Astrocyte of the spinal cord (primary cell): ENCODE measurements at regions not wholly inside any gene's neighbourhood (a gene's known extent, or its start where the extent isn't known, plus 50 kb on each side); places are given as distances from the start of the nearest gene placed in this dataset.

Source experiments
- DNase-seq: peaks from one replicate; pipeline ENCODE4 v3.0.0; 2011; ENCODE audit warnings: low read depth, low spot score
- H3K4me3 ChIP-seq: 2 replicates; pipeline ENCODE4 v1.5.1; 2011; ENCODE audit warnings: low read depth, mild to moderate bottlenecking, low read length, moderate library complexity
- CTCF ChIP-seq: IDR thresholded peaks from 2 replicates; pipeline ENCODE4 v1.5.1; 2012; ENCODE audit warnings: low read depth, mild to moderate bottlenecking, low read length, inconsistent platforms
- in situ Hi-C: cut with HindIII; loops from 2 replicates; pipeline ENCODE4 v1.10.0; 2017; ENCODE audit warnings: low sequenced_read_pairs

- DNase-seq, result no peak
- in situ Hi-C loops, result no loop called here
- H3K4me3 ChIP-seq, result no peak overlapping the region
- TF ChIP-seq CTCF, result no peak
Observed at GRCh38 chr9:107541523-107541922, 52.0 kb upstream of the KLF4 start.

- no peak overlapping the region for H3K4me3 ChIP-seq
- DNase-seq, result no peak
- no peak for TF ChIP-seq CTCF
- in situ Hi-C loops, result no loop called here
Observed at GRCh38 chr9:107540164-107540561, 50.6 kb upstream of the KLF4 start.

GRCh38 chr9:107539427-107540163 lies 50.0 kb upstream of the KLF4 start:
- H3K4me3 ChIP-seq, result no peak overlapping the region
- in situ Hi-C loops, result no loop called here

More at GRCh38 chr9:107539427-107540163, 50.0 kb upstream of the KLF4 start:
- no peak for TF ChIP-seq CTCF
- DNase-seq, result no peak
